Suprapubic skin (tissue), 4 donors: ENCODE measurements at regions not wholly inside any gene's neighbourhood (a gene's known extent, or its start where the extent isn't known, plus 50 kb on each side); places are given as distances from the start of the nearest gene placed in this dataset.

Experiments
- EP300 ChIP-seq: sonication (generic); formaldehyde crosslinking; IDR thresholded peaks from one replicate; pipeline ENCODE4 v1.6.1; 2017; ENCODE audit warnings: antibody characterized with exemption
- POLR2A ChIP-seq, 2 donors: fragments of 450-650 bp; IDR thresholded peaks; one replicate each; pipeline ENCODE4 v1.6.1; 2017; ENCODE audit warnings: antibody characterized with exemption in 2 of 2, mild to moderate bottlenecking in 2 of 2, moderate library complexity in 2 of 2
- POLR2AphosphoS5 ChIP-seq, 3 donors: sonication (generic); formaldehyde crosslinking; IDR thresholded peaks; one replicate each; pipeline ENCODE4 v1.6.1; 2017; ENCODE audit warnings: antibody characterized with exemption in 3 of 3
- TF ChIP-seq, protein P1 (sequence below), 2 donors: fragments of 200-600 bp in 1 of 2; fragments of 450-650 bp in 1 of 2; sonication (generic) in 1 of 2; IDR thresholded peaks; one replicate each; pipeline ENCODE4 v1.5.1; 2016 to 2019; ENCODE audit warnings: antibody characterized with exemption in 2 of 2, mild to moderate bottlenecking in 1 of 2, moderate library complexity in 1 of 2

DNA sequence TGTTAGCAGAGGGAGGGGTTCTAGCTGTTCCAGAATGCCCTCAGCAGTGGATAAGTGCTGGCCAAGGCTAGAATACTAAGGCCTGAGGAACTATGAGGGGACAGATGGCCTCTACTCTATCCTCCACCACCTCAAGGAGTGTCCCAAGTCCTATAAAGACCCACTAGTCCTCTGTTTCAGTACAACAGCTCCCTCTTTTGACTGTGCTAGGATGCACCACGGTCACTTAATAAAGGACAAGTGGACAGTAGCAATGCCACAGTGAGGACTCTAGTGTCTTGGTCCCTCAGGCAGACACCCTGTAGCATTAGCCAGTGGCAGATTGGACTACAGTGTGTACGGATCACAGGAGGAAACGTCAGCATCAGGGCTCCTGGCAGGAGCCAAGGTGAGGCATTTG lies 171.8 kb upstream of the PROK2 start:
- TF ChIP-seq, protein P1, sequence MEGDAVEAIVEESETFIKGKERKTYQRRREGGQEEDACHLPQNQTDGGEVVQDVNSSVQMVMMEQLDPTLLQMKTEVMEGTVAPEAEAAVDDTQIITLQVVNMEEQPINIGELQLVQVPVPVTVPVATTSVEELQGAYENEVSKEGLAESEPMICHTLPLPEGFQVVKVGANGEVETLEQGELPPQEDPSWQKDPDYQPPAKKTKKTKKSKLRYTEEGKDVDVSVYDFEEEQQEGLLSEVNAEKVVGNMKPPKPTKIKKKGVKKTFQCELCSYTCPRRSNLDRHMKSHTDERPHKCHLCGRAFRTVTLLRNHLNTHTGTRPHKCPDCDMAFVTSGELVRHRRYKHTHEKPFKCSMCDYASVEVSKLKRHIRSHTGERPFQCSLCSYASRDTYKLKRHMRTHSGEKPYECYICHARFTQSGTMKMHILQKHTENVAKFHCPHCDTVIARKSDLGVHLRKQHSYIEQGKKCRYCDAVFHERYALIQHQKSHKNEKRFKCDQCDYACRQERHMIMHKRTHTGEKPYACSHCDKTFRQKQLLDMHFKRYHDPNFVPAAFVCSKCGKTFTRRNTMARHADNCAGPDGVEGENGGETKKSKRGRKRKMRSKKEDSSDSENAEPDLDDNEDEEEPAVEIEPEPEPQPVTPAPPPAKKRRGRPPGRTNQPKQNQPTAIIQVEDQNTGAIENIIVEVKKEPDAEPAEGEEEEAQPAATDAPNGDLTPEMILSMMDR (IDR thresholded peaks at IDR 0.05), result no peak
- TF ChIP-seq EP300 (no peak), POLR2A (IDR thresholded peaks at IDR 0.05) (no peak), POLR2AphosphoS5 (IDR thresholded peaks at IDR 0.05) (no peak)
